ENCODE measurements at regions not wholly inside any gene's neighbourhood (a gene's known extent, or its start where the extent isn't known, plus 50 kb on each side); places are given as distances from the start of the nearest gene placed in this dataset.

DNA sequence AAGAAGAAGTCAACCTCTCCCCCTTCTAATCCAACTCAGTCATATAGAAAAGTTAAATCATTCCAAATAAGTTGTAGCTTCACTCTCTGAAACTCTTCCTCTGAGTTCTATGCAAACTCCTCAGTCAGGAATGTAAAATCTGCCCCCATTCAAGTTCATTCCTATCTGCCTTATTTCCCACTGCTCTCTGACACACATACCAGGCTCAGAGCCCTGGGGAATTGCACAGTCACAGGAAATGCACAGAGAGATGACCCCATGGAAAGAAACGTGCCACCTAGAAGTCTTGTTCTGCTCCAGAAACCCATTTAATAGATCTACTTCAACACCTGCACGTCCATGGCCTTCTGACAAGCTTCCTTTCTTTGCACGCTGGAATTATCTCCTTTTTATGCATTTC is 236.0 kb upstream of the VCX3A start:
- Histone ChIP-seq H3K4me3 (no peak overlapping the region), H3K9me3 (replicated peaks) (no peaks in the 10 kb centered on the region), H3K27ac (replicated peaks) (no peak overlapping the region), H3K4me1 (no peaks in the 10 kb centered on the region), H3K27me3 (ENCODE audit: low read depth) (no peaks in the 10 kb centered on the region), H3K36me3 (no peaks in the 10 kb centered on the region)
- intact Hi-C loops (cut with micrococcal nuclease), result no loop called here
- no peak for DNase-seq
- TF ChIP-seq CTCF (IDR thresholded peaks at IDR 0.05; ENCODE audit: borderline replicate concordance), result no peak

GRCh38 chrX:6768881-6769280 is 234.0 kb upstream of the VCX3A start:
- no peak for TF ChIP-seq CTCF (IDR thresholded peaks at IDR 0.05; ENCODE audit: borderline replicate concordance)
- Histone ChIP-seq H3K4me3 (no peak overlapping the region), H3K27me3 (ENCODE audit: low read depth) (no peaks in the 10 kb centered on the region), H3K4me1 (no peaks in the 10 kb centered on the region), H3K27ac (replicated peaks) (no peak overlapping the region), H3K9me3 (replicated peaks) (peaks cover 7% of the 10 kb centered on the region), H3K36me3 (no peaks in the 10 kb centered on the region)
- no peak for DNase-seq
- intact Hi-C loops (cut with micrococcal nuclease), result no loop called here

DNA sequence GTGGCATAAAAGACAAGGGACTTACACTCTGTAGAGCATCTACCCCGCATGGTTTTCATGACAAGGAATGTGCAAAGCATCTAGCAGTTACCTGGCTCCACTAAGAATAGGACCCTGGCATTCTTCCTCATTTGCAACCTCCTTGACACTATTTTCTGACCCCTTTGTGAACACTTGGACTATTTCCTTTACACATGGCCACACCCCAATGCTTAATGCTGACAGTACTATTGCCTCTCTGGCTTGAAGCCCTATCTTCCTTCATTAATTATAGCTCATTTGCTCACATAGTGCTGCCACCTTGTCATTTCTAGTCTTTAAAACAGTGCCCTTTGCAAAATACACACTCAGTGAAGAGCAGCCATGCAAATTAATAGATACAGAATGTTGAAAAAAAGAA is 226.3 kb upstream of the VCX3A start:
- Histone ChIP-seq H3K27ac (replicated peaks) (no peak overlapping the region), H3K4me3 (no peak overlapping the region), H3K4me1 (no peaks in the 10 kb centered on the region), H3K9me3 (replicated peaks) (peaks cover 7% of the 10 kb centered on the region), H3K36me3 (no peaks in the 10 kb centered on the region), H3K27me3 (ENCODE audit: low read depth) (no peaks in the 10 kb centered on the region)
- no peak for TF ChIP-seq CTCF (IDR thresholded peaks at IDR 0.05; ENCODE audit: borderline replicate concordance)
- intact Hi-C loops (cut with micrococcal nuclease), result no loop called here
- no peak for DNase-seq

GRCh38 chrX:6759655-6760375 is 224.9 kb upstream of the VCX3A start:
- Histone ChIP-seq H3K27ac (replicated peaks) (no peak overlapping the region), H3K4me1 (no peaks in the 10 kb centered on the region), H3K4me3 (no peak overlapping the region), H3K27me3 (ENCODE audit: low read depth) (no peaks in the 10 kb centered on the region), H3K36me3 (no peaks in the 10 kb centered on the region), H3K9me3 (replicated peaks) (no peaks in the 10 kb centered on the region)
- DNase-seq, result no peak
- no peak for TF ChIP-seq CTCF (IDR thresholded peaks at IDR 0.05; ENCODE audit: borderline replicate concordance)
- intact Hi-C loops (cut with micrococcal nuclease), result no loop called here

- no peaks in the 10 kb centered on the region for H3K27me3 ChIP-seq (ENCODE audit: low read depth)
- TF ChIP-seq CTCF (IDR thresholded peaks at IDR 0.05; ENCODE audit: borderline replicate concordance), result no peak
- H3K4me1 ChIP-seq, result no peaks in the 10 kb centered on the region
- H3K27ac ChIP-seq (replicated peaks), result no peak overlapping the region
- no peak overlapping the region for H3K4me3 ChIP-seq
- H3K36me3 ChIP-seq, result no peaks in the 10 kb centered on the region
- H3K9me3 ChIP-seq (replicated peaks), result no peaks in the 10 kb centered on the region
- DNase-seq, result no peak
- intact Hi-C loops (cut with micrococcal nuclease), result no loop called here
These were observed 223.3 kb upstream of the VCX3A start for GRCh38 chrX:6758234-6758633.
